Cardiac septum (tissue), 1 donor: ENCODE measurements at regions not wholly inside any gene's neighbourhood (a gene's known extent, or its start where the extent isn't known, plus 50 kb on each side); places are given as distances from the start of the nearest gene placed in this dataset.
"Not testable (repeated sequence)": the region's sequence is repeated elsewhere in the genome, so short reads cannot be mapped to it uniquely, and the experiment has no call there.

ENCODE experiments used
- DNase-seq: peaks from one replicate; pipeline ENCODE4 v3.0.0-alpha.2; 2020; ENCODE audit warnings: low spot score
- intact Hi-C: fragments of 100-400 bp; cut with DNase I; formaldehyde crosslinking; loops from one replicate; pipeline ENCODE4 v1.14.0; 2022
- donor health status: DM: no; HTN: no; CAD: no.

DNA sequence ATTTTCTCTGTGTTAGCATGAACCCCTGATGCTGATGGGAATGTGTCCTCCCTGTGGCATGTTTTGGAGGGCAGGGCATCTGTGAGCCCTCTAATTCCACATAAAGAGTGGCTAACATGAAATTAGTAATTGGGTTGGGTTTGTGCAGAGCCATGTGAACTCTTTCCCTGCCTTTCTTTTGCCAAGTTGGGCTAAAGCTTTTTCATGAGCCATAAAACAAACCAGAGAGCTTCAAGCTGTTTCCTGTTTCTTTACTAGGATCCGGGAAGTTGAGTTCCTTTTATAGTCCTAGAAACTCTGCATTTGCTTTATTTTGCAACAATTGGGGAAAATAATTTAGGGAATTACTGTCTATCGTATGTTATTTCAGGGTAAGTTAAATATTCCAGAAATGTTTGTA, 247.1 kb downstream of the RTP5 start:
- DNase-seq, intact Hi-C loops: not testable (repeated sequence)

GRCh38 chr2:242117305-242117704, 247.8 kb downstream of the RTP5 start:
- DNase-seq, intact Hi-C loops: not testable (repeated sequence)

DNA sequence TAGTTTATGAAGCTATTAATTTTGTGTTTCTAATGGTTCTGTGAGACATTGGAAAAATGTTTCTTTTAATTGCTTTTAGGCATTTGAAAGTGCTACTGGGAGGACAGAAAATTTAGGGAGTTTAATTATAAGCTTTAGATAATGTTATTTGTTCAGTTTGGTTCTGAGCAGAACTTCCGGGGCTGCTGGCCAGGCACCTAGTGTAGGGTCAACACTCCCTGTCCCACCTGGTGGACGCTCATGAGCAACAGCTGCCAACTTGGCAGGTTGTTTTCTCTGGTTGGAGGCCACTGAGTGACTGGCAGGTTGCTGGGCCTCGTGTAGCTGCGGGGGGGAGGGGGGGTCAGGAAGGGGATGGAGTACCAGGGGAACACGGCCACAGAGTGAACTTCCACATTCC, 250.2 kb downstream of the RTP5 start:
- DNase-seq, intact Hi-C loops: not testable (repeated sequence)

DNA sequence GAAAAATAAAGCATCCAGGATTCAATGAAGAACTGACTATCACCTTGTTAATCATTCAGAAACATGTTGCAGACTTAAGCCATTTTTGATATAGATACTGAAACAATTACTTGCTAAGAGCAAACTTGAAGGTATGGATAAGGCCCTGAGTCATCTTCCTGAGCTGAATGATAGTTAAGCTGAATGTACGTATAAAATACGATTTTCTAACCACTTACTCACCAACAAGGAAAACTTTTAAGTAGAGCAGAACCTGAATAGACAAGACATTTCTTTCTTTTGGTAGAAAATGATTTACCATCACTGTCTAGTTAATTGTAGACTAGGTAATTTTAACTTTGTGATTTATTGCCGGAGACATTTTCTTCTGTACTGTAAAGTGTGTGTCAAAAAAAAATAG, 261.2 kb downstream of the RTP5 start:
- DNase-seq, intact Hi-C loops: not testable (repeated sequence)

GRCh38 chr2:242159921-242160320, 290.4 kb downstream of the RTP5 start:
- DNase-seq, intact Hi-C loops: not testable (repeated sequence)

GRCh38 chr2:242165115-242165514, 295.6 kb downstream of the RTP5 start:
- intact Hi-C loops, DNase-seq: not testable (repeated sequence)

- intact Hi-C loops, DNase-seq: not testable (repeated sequence)
Measured at GRCh38 chr2:242171290-242171689, 301.8 kb downstream of the RTP5 start.
